ENCODE measurements at regions not wholly inside any gene's neighbourhood (a gene's known extent, or its start where the extent isn't known, plus 50 kb on each side); places are given as distances from the start of the nearest gene placed in this dataset.

GRCh38 chr16:25596194-25596593 lies 95.6 kb upstream of the HS3ST4 start:
- dilution Hi-C loops (cut with HindIII; ENCODE audit: low sequenced_read_pairs, unreplicated experiment), result no loop called here
- Histone ChIP-seq H3K27me3 (ENCODE audit: control insufficient read depth, insufficient read depth, low read length) (no peaks in the 10 kb centered on the region), H3K79me1 (ENCODE audit: low read depth in 1 of 2, low read length in 2 of 2) (no peaks in the 10 kb centered on the region), H2BK5ac (ENCODE audit: low read depth, low read length, poor library complexity, severe bottlenecking) (no peak overlapping the region), H2AK9ac (replicated peaks; ENCODE audit: low read depth, low read length, poor library complexity) (no peak overlapping the region), H2AFZ (replicated peaks; ENCODE audit: low read length, poor library complexity) (no peak overlapping the region), H2BK120ac (ENCODE audit: low read depth, low read length) (no peak overlapping the region), H3K23ac (ENCODE audit: low read depth, low read length) (no peak overlapping the region), H3K4me2 (ENCODE audit: low read depth, low read length) (no peak overlapping the region), H3K18ac (ENCODE audit: low read depth, low read length) (no peak overlapping the region), H4K5ac (ENCODE audit: low read depth, low read length) (no peak overlapping the region), H3K27ac (ENCODE audit: insufficient read depth, low read length) (no peak overlapping the region), H2BK15ac (ENCODE audit: low read depth, low read length) (no peak overlapping the region), H3K56ac (ENCODE audit: extremely low read depth, insufficient read depth, low read length) (no peak overlapping the region), H3K4me1 (ENCODE audit: control insufficient read depth, insufficient read depth, low read length) (no peaks in the 10 kb centered on the region), H4K91ac (ENCODE audit: insufficient read depth, low read depth, low read length) (no peak overlapping the region), H3K4me3 (ENCODE audit: insufficient read depth, low read depth, low read length) (no peak overlapping the region), H2AK5ac (ENCODE audit: low read depth, low read length) (no peak overlapping the region), H3K9me1 (ENCODE audit: insufficient read depth, low read length) (no peaks in the 10 kb centered on the region), H4K20me1 (ENCODE audit: insufficient read depth, low read length) (no peaks in the 10 kb centered on the region), H3K36me3 (ENCODE audit: control insufficient read depth, insufficient read depth, low read length) (no peaks in the 10 kb centered on the region), H3K4ac (ENCODE audit: low read depth, low read length) (no peak overlapping the region), H3K9ac (ENCODE audit: low read depth, low read length) (no peak overlapping the region), H3K14ac (replicated peaks; ENCODE audit: low read depth, low read length) (no peak overlapping the region), H2BK20ac (ENCODE audit: low read depth, low read length) (no peak overlapping the region), H3K9me3 (ENCODE audit: control insufficient read depth, insufficient read depth, low read length) (peaks cover 6% of the 10 kb centered on the region), H4K8ac (ENCODE audit: low read depth in 2 of 2, low read length in 2 of 2) (no peak overlapping the region)
- BruUV-seq (replicated peaks), result no TSS peak
- no peak for ATAC-seq (ENCODE audit: low read depth)
- TF ChIP-seq CEBPB (IDR thresholded peaks at IDR 0.05; ENCODE audit: low read depth, low read length) (no peak), USF2 (IDR thresholded peaks at IDR 0.05; ENCODE audit: low read depth, low read length) (no peak), MXI1 (IDR thresholded peaks at IDR 0.05; ENCODE audit: borderline replicate concordance, low read depth, low read length) (no peak), ELK1 (IDR thresholded peaks at IDR 0.05; ENCODE audit: borderline replicate concordance, low read depth, low read length) (no peak), CHD1 (IDR thresholded peaks at IDR 0.05; ENCODE audit: low read depth, low read length) (no peak), RAD21 (IDR thresholded peaks at IDR 0.05; ENCODE audit: low read length) (no peak), SMC3 (IDR thresholded peaks at IDR 0.05; ENCODE audit: low read depth, low read length) (no peak), MAFK (IDR thresholded peaks at IDR 0.05; ENCODE audit: low read depth, low read length) (no peak), CTCF (conservative IDR thresholded peaks at IDR 0.05; ENCODE audit: low read depth, low read length) (no peak), FOS (IDR thresholded peaks at IDR 0.05; ENCODE audit: low read depth, low read length) (no peak), RCOR1 (IDR thresholded peaks at IDR 0.05; ENCODE audit: insufficient replicate concordance, low read length) (no peak), RFX5 (IDR thresholded peaks at IDR 0.05; ENCODE audit: low read depth, low read length) (no peak)
- in situ Hi-C loops (cut with MboI; ENCODE audit: low sequenced_read_pairs), result no loop called here
- intact Hi-C loops (cut with micrococcal nuclease), result no loop called here
- no peak for DNase-seq
- ChIA-PET CTCF (interaction anchor here (0.6 to 0.7 kb wide), 2 partner anchors 674 to 1364 kb away, joined by 3 to 6 read pairs; no protein-coding TSS in a partner anchor), POLR2A (ENCODE audit: unreplicated experiment) (no interaction called here)
- WGBS, 2 experiments (ENCODE audit: extremely low coverage in 2 of 2, insufficient read length in 1 of 2), result 0% methylated on average over 1 of the region's 2 CpGs; no CpG with 5 or more reads in 1 of the 2 experiments
